Stomach (tissue), 4 donors: ENCODE measurements at regions not wholly inside any gene's neighbourhood (a gene's known extent, or its start where the extent isn't known, plus 50 kb on each side); places are given as distances from the start of the nearest gene placed in this dataset.

Source experiments
- POLR2AphosphoS5 ChIP-seq, 3 donors: sonication (generic); formaldehyde crosslinking; IDR thresholded peaks; one replicate each; pipeline ENCODE4 v1.6.1; 2016; ENCODE audit warnings: antibody characterized with exemption in 3 of 3
- TF ChIP-seq, protein P1 (sequence below), 7 experiments: fragments of 450-650 bp in 4 of 7; fragments of 200-600 bp in 3 of 7; sonication (generic) in 3 of 7; IDR thresholded peaks; one replicate each; pipeline ENCODE4 v1.5.1; 2016 to 2019; ENCODE audit warnings: antibody characterized with exemption in 7 of 7, control low read depth in 2 of 7, mild to moderate bottlenecking in 1 of 7

DNA sequence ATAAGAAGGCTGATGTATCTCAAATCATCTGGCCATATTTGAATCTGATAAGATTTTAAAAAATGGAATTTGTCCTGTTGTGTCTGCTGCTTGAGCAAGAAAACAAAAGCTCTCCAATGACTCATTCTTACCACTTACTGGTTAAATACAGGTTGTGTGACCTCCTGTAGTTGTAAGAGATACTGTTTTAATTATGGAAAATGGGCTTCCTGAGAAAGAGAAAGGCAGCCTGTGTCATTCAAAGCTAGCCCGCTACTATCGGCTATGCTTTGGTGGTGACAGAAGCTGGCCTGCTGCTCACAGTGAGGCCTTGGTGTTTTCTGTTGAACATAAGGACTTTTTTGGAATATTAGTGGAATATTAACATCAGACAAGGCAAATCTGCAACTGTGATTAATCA lies 1722.1 kb upstream of the PCDH10 start:
- TF ChIP-seq, protein P1, sequence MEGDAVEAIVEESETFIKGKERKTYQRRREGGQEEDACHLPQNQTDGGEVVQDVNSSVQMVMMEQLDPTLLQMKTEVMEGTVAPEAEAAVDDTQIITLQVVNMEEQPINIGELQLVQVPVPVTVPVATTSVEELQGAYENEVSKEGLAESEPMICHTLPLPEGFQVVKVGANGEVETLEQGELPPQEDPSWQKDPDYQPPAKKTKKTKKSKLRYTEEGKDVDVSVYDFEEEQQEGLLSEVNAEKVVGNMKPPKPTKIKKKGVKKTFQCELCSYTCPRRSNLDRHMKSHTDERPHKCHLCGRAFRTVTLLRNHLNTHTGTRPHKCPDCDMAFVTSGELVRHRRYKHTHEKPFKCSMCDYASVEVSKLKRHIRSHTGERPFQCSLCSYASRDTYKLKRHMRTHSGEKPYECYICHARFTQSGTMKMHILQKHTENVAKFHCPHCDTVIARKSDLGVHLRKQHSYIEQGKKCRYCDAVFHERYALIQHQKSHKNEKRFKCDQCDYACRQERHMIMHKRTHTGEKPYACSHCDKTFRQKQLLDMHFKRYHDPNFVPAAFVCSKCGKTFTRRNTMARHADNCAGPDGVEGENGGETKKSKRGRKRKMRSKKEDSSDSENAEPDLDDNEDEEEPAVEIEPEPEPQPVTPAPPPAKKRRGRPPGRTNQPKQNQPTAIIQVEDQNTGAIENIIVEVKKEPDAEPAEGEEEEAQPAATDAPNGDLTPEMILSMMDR (IDR thresholded peaks at IDR 0.05), result no peak
- no peak for TF ChIP-seq POLR2AphosphoS5 (IDR thresholded peaks at IDR 0.05)
